Loucy (cell line): ENCODE measurements at regions not wholly inside any gene's neighbourhood (a gene's known extent, or its start where the extent isn't known, plus 50 kb on each side); places are given as distances from the start of the nearest gene placed in this dataset.

ENCODE experiments used
- EZH2phosphoT487 ChIP-seq: fragments of 200-600 bp; IDR thresholded peaks from 2 replicates; pipeline ENCODE4 v1.6.1; 2018; ENCODE audit warnings: antibody characterized with exemption, mild to moderate bottlenecking, moderate library complexity, borderline replicate concordance
- TF ChIP-seq, protein P1 (sequence below): fragments of 200-600 bp; sonication (generic); conservative IDR thresholded peaks from 2 replicates; pipeline ENCODE4 v1.5.1; 2014; ENCODE audit warnings: mild to moderate bottlenecking, antibody characterized with exemption, low read length

DNA sequence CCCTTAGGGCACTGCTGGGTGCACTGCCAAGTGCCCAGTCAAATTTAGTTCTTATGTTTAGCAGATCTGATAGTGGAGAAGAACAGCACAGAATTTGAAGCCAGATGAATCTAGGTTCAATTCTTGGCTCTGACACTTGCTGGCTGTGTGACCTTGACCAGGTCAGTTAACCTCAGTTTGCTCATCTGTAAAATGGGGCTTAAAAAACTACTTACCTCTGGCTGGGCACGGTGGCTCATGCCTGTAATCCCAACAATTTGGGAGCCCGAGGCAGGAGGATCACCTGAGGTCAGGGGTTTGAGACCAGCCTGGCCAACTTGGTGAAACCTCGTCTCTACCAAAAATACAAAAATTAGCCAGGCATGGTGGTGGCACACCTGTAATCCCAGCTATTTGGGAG, 49.9 kb upstream of the MLN start:
- TF ChIP-seq, protein P1, sequence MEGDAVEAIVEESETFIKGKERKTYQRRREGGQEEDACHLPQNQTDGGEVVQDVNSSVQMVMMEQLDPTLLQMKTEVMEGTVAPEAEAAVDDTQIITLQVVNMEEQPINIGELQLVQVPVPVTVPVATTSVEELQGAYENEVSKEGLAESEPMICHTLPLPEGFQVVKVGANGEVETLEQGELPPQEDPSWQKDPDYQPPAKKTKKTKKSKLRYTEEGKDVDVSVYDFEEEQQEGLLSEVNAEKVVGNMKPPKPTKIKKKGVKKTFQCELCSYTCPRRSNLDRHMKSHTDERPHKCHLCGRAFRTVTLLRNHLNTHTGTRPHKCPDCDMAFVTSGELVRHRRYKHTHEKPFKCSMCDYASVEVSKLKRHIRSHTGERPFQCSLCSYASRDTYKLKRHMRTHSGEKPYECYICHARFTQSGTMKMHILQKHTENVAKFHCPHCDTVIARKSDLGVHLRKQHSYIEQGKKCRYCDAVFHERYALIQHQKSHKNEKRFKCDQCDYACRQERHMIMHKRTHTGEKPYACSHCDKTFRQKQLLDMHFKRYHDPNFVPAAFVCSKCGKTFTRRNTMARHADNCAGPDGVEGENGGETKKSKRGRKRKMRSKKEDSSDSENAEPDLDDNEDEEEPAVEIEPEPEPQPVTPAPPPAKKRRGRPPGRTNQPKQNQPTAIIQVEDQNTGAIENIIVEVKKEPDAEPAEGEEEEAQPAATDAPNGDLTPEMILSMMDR, result no peak
- no peak for TF ChIP-seq EZH2phosphoT487
